ENCODE measurements at regions not wholly inside any gene's neighbourhood (a gene's known extent, or its start where the extent isn't known, plus 50 kb on each side); places are given as distances from the start of the nearest gene placed in this dataset.

DNA sequence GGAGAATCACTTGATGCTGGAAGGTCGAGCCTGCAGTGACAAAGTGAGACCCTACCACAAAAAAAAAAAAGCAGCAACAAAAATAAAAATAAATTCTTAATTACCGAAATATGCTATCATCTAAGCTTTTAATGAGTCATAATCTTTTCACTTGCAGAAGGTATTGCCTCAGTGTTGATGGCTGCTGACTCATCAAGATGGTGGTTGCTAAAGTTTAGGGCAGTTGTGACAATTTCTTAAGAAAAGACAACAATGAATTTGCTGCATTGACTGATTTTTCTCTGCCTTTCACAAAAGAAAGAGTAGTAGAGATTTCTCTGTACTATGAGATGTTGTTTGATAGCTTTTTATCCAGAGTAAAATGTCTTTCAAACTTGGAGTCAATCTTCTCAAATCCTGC is 1809.0 kb downstream of the SUCLG1 start:
- no peak for TF ChIP-seq CTCF (IDR thresholded peaks at IDR 0.05)
- TF ChIP-seq POLR2A (IDR thresholded peaks at IDR 0.05): no peak

All from upper lobe of left lung (tissue), 4 donors.